Dendritic cell treated with granulocyte-macrophage colony-stimulating factor and Interleukin-4, amounts not matched to agents 40 ng/mL and 50 ng/mL, for 4 days (primary cell): ENCODE measurements at regions not wholly inside any gene's neighbourhood (a gene's known extent, or its start where the extent isn't known, plus 50 kb on each side); places are given as distances from the start of the nearest gene placed in this dataset.
A peak's percentile ranks its signal among the peaks of the same experiment; 100 is the strongest.

Experiments used
- H3K27ac Mint-ChIP-seq: one replicate; pipeline ENCODE4 v1.8.0; 2022; ENCODE audit warnings: mild to moderate bottlenecking, mixed read lengths
- H3K27me3 Mint-ChIP-seq: one replicate; pipeline ENCODE4 v1.8.0; 2022; ENCODE audit warnings: mild to moderate bottlenecking, mixed read lengths
- H3K36me3 Mint-ChIP-seq: one replicate; pipeline ENCODE4 v1.8.0; 2022; ENCODE audit warnings: low read depth, mixed read lengths
- H3K4me1 Mint-ChIP-seq: one replicate; pipeline ENCODE4 v1.8.0; 2022; ENCODE audit warnings: low read depth, mixed read lengths
- H3K4me3 Mint-ChIP-seq: one replicate; pipeline ENCODE4 v1.8.0; 2022; ENCODE audit warnings: mild to moderate bottlenecking, moderate library complexity, mixed read lengths
- H3K9me3 Mint-ChIP-seq: one replicate; pipeline ENCODE4 v1.8.0; 2022; ENCODE audit warnings: mixed read lengths
- intact Hi-C: fragments of 100-400 bp; cut with micrococcal nuclease; formaldehyde crosslinking; loops from one replicate; pipeline ENCODE4 v1.15.0; 2022

- Mint-ChIP-seq H3K9me3 (no peaks in the 10 kb centered on the region), H3K36me3 (no peaks in the 10 kb centered on the region), H3K4me3 (no peak overlapping the region), H3K4me1 (peaks cover 20% of the 10 kb centered on the region), H3K27ac (peak overlapping the region; percentile 51), H3K27me3 (no peaks in the 10 kb centered on the region)
- intact Hi-C loops, result loop anchor here (2.0 to 5.0 kb wide), 3 partner anchors 257 to 639 kb away; no protein-coding TSS in a partner anchor
These were observed 145.1 kb upstream of the TMEM106B start for GRCh38 chr7:12066004-12066403.

GRCh38 chr7:12066521-12066920 is 144.6 kb upstream of the TMEM106B start:
- Mint-ChIP-seq H3K27me3 (no peaks in the 10 kb centered on the region), H3K9me3 (no peaks in the 10 kb centered on the region)
- intact Hi-C loops, result loop anchor here (2.0 to 5.0 kb wide), 3 partner anchors 256 to 639 kb away; no protein-coding TSS in a partner anchor

GRCh38 chr7:12067156-12067831 is 143.8 kb upstream of the TMEM106B start:
- Mint-ChIP-seq H3K4me3 (no peak overlapping the region), H3K4me1 (peaks cover 20% of the 10 kb centered on the region), H3K27ac (peak overlapping the region; percentile 51), H3K9me3 (no peaks in the 10 kb centered on the region), H3K27me3 (no peaks in the 10 kb centered on the region), H3K36me3 (no peaks in the 10 kb centered on the region)
- intact Hi-C loops, result loop anchor here (2.0 to 5.0 kb wide), 3 partner anchors 256 to 640 kb away; no protein-coding TSS in a partner anchor

More at GRCh38 chr7:12066521-12066920, 144.6 kb upstream of the TMEM106B start:
- Mint-ChIP-seq H3K4me1 (peaks cover 20% of the 10 kb centered on the region), H3K4me3 (no peak overlapping the region), H3K36me3 (no peaks in the 10 kb centered on the region), H3K27ac (peak overlapping the region; percentile 51)

GRCh38 chr7:12069757-12070156 is 141.3 kb upstream of the TMEM106B start:
- Mint-ChIP-seq H3K4me3 (no peak overlapping the region), H3K9me3 (peaks cover 12% of the 10 kb centered on the region), H3K27me3 (no peaks in the 10 kb centered on the region), H3K36me3 (no peaks in the 10 kb centered on the region), H3K4me1 (peaks cover 20% of the 10 kb centered on the region), H3K27ac (no peak overlapping the region)
- intact Hi-C loops, result loop anchor here (5.0 kb wide), 2 partner anchors 423 to 642 kb away; no protein-coding TSS in a partner anchor

GRCh38 chr7:12074889-12075288 is 136.2 kb upstream of the TMEM106B start:
- Mint-ChIP-seq H3K36me3 (no peaks in the 10 kb centered on the region), H3K27ac (no peak overlapping the region), H3K27me3 (no peaks in the 10 kb centered on the region), H3K4me3 (no peak overlapping the region), H3K9me3 (peaks cover 32% of the 10 kb centered on the region), H3K4me1 (no peaks in the 10 kb centered on the region)
- intact Hi-C loops, result no loop called here

- Mint-ChIP-seq H3K36me3 (no peaks in the 10 kb centered on the region), H3K27ac (no peak overlapping the region), H3K4me1 (no peaks in the 10 kb centered on the region), H3K4me3 (no peak overlapping the region), H3K27me3 (no peaks in the 10 kb centered on the region), H3K9me3 (peaks cover 18% of the 10 kb centered on the region)
- intact Hi-C loops, result no loop called here
These were observed 131.1 kb upstream of the TMEM106B start for GRCh38 chr7:12080006-12080405.

- H3K9me3 Mint-ChIP-seq, result no peaks in the 10 kb centered on the region
- no peak overlapping the region for H3K4me3 Mint-ChIP-seq
These were observed 125.6 kb upstream of the TMEM106B start for GRCh38 chr7:12085516-12085915.

GRCh38 chr7:12089951-12090756 is 120.9 kb upstream of the TMEM106B start:
- Mint-ChIP-seq H3K27me3 (no peaks in the 10 kb centered on the region), H3K27ac (no peak overlapping the region), H3K4me1 (no peaks in the 10 kb centered on the region), H3K4me3 (no peak overlapping the region), H3K9me3 (no peaks in the 10 kb centered on the region), H3K36me3 (no peaks in the 10 kb centered on the region)
- intact Hi-C loops, result no loop called here

More at GRCh38 chr7:12085516-12085915, 125.6 kb upstream of the TMEM106B start:
- H3K27me3 Mint-ChIP-seq, result no peaks in the 10 kb centered on the region
- H3K4me1 Mint-ChIP-seq, result no peaks in the 10 kb centered on the region
- no peak overlapping the region for H3K27ac Mint-ChIP-seq
- intact Hi-C loops, result no loop called here
- no peaks in the 10 kb centered on the region for H3K36me3 Mint-ChIP-seq

GRCh38 chr7:12090757-12091221 is 120.3 kb upstream of the TMEM106B start:
- intact Hi-C loops, result no loop called here
- Mint-ChIP-seq H3K4me3 (no peak overlapping the region), H3K9me3 (no peaks in the 10 kb centered on the region), H3K27ac (no peak overlapping the region), H3K27me3 (no peaks in the 10 kb centered on the region), H3K36me3 (no peaks in the 10 kb centered on the region), H3K4me1 (no peaks in the 10 kb centered on the region)

- H3K4me1 Mint-ChIP-seq, result no peaks in the 10 kb centered on the region
- intact Hi-C loops, result no loop called here
- no peaks in the 10 kb centered on the region for H3K9me3 Mint-ChIP-seq
- no peaks in the 10 kb centered on the region for H3K27me3 Mint-ChIP-seq
- no peak overlapping the region for H3K4me3 Mint-ChIP-seq
- H3K27ac Mint-ChIP-seq, result no peak overlapping the region
- no peaks in the 10 kb centered on the region for H3K36me3 Mint-ChIP-seq
These were observed 119.9 kb upstream of the TMEM106B start for GRCh38 chr7:12091231-12091630.

- H3K9me3 Mint-ChIP-seq, result no peaks in the 10 kb centered on the region
- intact Hi-C loops, result no loop called here
- H3K27me3 Mint-ChIP-seq, result no peaks in the 10 kb centered on the region
- H3K4me3 Mint-ChIP-seq, result no peak overlapping the region
- no peak overlapping the region for H3K27ac Mint-ChIP-seq
- no peaks in the 10 kb centered on the region for H3K4me1 Mint-ChIP-seq
- no peaks in the 10 kb centered on the region for H3K36me3 Mint-ChIP-seq
These were observed 118.5 kb upstream of the TMEM106B start for GRCh38 chr7:12092499-12093130.

GRCh38 chr7:12093365-12093764 is 117.7 kb upstream of the TMEM106B start:
- no peaks in the 10 kb centered on the region for H3K4me1 Mint-ChIP-seq
- intact Hi-C loops, result no loop called here
- H3K9me3 Mint-ChIP-seq, result no peaks in the 10 kb centered on the region
- no peaks in the 10 kb centered on the region for H3K36me3 Mint-ChIP-seq
- H3K27me3 Mint-ChIP-seq, result no peaks in the 10 kb centered on the region
- H3K27ac Mint-ChIP-seq, result no peak overlapping the region
- no peak overlapping the region for H3K4me3 Mint-ChIP-seq

GRCh38 chr7:12094365-12094921 is 116.7 kb upstream of the TMEM106B start:
- no peak overlapping the region for H3K27ac Mint-ChIP-seq
- intact Hi-C loops, result no loop called here
- H3K27me3 Mint-ChIP-seq, result no peaks in the 10 kb centered on the region
- H3K36me3 Mint-ChIP-seq, result no peaks in the 10 kb centered on the region
- H3K9me3 Mint-ChIP-seq, result peaks cover 5% of the 10 kb centered on the region
- no peaks in the 10 kb centered on the region for H3K4me1 Mint-ChIP-seq
- H3K4me3 Mint-ChIP-seq, result no peak overlapping the region
